NCI-H1930 (cell line): ENCODE measurements at regions not wholly inside any gene's neighbourhood (a gene's known extent, or its start where the extent isn't known, plus 50 kb on each side); places are given as distances from the start of the nearest gene placed in this dataset.

ENCODE experiments used
- DNase-seq, 2 experiments: peaks; one replicate each; lab custom pipeline; 2025; lab: John Stamatoyannopoulos, UW

DNA sequence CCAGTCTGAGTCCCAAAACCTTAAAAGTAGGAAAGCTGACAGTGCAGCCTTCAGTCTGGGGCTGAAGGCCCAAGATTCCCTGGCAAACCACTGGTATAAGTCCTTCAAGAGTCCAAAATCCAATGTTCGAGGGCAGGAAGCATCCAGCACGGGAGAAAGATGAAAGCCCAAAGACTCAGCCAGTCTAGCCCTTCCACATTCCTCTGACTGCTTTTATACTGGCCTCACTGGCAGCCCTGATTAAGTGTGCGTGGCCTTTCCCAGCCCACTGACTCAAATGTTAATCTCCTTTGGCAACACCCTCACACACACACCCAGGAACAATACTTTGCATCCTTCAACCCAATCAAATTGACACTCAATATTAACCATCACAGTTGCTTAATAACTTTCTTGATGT lies 372.1 kb upstream of the CCDC196 start:
- no peak for DNase-seq

DNA sequence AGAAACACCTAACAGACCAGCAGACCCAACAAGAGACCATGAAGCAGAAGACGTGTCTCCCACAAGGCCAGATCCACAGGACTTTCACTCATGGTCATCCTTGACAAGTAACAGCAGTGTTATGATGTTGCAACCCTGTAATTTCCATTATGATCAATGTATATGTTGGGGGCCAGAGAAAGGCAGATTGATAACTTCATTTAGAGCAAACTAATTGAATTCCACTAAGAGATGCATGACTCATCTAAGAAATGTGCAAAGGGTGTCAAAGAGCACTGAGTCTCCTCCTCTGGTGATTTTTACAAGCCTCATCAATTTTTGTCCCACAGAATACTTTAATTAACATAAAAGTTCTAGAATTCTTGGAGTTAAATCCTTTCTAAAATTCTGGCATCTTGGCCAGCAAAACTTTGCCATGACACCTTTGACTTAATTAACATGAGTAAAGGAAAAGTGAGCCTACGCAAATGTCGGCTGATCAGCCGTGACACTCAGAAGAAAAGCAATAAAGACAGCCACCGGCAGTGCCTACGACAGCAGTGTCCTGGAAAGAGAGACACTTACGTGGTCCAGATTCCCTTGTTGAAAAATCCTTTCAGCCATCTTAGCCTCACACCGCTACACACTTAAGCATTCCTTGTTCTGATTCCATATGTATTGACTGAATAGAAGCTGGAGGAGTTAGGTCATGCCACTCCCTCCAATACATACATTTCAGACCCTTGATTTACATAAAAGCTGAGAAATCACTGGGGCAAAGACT lies 370.2 kb upstream of the CCDC196 start:
- DNase-seq = no peak

DNA sequence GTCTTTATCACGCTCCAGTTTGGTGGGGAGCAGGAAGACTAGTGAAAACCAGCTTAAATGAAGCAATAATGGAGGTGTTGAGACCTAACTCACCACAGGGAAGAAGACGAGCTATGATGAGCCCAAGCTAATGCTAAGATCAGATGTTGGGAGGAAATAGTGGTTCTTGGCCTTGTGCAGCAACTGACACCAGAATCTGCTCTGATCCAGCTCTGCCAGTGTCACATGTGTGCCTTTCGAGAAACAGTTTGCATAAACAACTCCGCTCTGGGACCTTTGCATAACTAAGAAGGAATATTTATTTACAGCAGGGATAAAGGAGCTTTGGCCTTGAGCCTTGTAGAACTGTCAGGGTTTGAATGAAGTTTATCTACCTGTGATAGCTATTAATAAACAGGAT lies 369.4 kb upstream of the CCDC196 start:
- no peak for DNase-seq

DNA sequence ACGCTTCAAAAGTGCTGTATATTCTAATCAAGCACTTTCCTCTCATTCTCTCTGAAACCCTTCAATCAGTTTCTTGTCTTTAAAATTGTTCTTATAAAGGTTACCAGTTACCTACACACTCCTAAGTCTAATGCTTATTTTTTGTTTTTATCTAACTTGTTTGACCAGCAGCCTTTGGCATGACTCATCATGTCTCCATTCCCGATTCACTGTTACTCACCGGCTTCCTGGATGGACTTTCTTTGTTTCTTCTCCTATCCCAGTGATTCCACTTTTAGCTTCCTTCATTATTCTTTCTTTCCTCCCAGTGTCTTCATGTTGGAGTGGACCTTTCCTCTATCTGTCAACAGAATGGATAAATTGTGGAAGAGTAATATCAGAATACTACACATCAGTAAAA lies 368.6 kb upstream of the CCDC196 start:
- no peak for DNase-seq

DNA sequence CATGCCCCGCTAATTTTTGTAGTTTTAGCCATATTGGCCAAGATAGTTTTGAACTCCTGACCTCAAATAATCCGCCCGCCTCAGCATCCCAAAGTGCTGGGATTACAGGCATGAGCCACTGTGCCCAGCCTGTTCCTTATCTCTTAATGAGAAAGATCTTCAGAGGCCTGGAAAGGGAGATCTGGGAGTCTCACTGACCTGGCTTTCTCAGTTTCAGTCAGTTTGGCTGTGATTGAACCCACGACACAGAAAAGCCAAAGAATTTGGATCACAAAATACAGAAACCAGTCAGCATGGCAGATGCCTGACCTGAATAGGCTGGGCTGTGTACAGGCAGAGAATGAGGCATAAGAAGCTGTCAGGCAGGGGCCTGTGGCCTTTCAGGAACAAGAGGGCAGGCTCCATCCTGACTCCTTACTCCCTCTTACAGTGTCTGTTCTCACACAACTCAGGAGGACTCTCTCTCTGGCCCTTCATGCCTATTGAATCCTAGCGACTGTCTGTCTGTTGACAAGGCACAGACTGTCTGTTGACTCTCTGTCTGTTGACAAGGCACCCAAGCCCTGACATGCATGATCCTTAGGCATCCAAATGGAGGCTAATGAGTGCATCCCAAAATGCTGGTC lies 366.5 kb upstream of the CCDC196 start:
- no peak for DNase-seq

DNA sequence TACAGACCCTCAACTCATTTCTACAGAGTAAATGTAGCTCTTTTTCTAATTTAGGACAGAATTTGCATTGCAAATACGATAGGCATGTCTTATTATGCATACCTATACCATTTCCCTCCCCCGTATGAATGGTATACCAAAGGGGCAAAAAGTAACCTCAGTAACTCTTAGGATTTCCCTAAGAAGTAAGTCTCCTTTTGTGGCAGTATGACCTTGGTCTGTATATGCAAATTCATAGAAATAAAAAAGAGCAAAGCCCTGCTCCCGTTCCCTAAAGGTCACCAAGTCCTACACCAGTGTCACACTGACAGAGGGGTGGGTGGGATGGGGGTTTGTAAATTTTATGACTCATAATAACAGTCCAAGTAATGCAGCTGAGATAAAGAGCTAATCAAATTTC lies 365.8 kb upstream of the CCDC196 start:
- DNase-seq = no peak

DNA sequence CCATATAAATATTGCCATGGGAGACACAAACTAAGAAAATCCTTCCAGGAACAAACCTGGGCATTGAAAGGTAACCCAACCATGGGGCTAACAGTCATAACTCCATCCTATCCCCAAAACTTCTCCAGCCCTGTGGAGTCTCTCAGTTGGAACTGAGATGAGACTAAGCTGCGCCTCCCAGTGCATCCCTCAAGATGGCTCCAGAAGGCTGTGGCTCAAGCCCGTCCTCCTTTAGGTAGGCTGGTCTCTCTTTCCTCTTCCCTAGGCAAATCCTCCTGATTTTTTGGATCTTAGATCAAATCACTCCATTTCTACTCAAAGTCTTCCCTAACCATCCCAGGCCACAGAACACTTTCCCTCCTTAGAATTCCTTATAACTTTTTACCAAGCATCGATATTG lies 364.3 kb upstream of the CCDC196 start:
- DNase-seq = no peak

DNA sequence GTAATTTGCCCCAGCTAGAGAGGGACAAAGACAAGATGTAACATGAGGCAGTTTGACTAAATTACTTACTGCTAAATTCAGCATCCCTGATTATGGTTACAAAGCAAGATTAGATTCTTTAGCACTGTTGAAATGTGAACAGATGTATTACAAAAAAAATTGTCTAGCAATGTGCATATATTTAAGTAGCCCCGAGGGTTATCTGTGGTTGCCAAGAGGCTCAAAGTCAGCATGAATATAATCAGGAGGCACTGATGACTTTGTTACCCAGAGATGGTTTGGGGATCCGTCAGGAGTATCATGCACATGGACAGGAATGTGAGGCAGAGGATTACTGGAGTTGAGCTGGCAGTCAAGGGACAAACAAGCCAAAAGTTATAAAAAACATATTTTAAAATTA lies 356.9 kb upstream of the CCDC196 start:
- DNase-seq = no peak

DNA sequence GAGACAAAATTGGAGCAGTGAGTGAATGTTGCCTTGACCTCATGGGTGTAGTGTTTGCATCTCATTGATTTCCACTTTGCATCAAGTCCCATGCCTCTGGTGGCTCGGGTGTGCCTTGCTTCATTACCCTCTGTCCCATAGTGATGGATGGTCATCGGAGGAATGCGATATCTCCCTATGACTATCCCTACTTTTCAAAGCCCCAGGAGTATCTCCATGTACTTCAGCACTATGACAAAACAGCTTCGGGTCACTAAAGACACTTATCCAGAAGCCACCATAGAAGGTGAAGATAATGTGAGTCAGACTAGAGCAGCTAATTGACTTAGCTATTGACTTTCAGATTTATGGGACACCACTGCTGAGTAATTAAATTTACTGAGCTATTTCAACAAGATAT lies 355.1 kb upstream of the CCDC196 start:
- no peak for DNase-seq

DNA sequence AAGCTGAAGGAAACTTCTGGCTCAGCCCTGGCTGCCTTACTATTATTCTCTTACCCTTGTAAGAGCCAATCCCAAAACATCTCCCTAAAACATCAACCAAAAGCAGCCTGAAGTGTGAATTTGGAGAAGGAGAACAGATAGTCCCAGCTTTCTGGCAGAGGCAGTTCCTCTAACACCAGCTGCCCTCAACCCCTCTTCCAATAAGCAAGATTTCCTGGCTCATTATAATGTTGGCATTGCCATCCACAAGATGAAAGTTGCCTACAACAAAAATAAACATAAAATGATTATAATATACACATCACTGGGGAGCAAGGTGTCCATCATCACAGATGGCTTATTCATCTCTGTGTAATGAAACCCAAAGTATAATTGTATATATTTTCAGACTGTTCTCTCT lies 352.5 kb upstream of the CCDC196 start:
- no peak for DNase-seq

DNA sequence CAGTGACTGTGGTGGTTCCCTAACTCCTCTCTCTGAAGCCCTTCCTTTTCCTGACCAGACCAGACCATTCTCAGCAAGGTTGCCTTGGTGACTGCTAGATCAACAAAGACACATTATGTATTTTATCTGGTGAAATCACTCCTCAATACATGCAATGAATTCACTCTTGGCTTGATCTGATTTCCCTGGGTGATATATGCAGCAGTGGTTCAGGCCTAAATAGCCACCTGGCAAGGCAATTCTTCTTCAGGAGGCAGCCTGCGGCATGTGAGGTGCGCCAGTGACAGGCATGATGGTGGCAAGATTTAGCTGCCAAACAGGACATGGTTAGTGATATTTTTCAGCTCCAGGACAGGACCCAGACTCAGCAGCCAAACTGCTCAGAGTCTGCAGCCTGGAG lies 350.3 kb upstream of the CCDC196 start:
- no peak for DNase-seq

DNA sequence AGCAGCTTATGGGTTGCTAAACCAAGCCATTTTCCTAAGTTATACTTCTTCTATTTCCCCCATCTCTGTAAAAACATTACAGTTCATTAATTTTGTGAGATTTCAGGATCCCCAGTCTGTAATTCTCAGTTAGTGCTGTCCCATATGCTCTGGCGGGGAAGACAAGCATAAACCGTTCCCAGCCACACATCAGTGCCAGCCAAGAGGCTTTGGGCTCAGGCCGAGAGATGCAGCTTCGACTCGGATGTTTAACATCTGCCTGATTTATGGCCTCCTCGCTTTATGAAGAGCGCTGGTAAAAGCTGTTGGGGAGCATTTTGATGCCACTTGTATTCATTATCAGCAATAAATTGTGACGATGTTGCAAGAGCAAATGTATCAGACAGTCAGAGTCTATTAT lies 349.1 kb upstream of the CCDC196 start:
- no peak for DNase-seq

DNA sequence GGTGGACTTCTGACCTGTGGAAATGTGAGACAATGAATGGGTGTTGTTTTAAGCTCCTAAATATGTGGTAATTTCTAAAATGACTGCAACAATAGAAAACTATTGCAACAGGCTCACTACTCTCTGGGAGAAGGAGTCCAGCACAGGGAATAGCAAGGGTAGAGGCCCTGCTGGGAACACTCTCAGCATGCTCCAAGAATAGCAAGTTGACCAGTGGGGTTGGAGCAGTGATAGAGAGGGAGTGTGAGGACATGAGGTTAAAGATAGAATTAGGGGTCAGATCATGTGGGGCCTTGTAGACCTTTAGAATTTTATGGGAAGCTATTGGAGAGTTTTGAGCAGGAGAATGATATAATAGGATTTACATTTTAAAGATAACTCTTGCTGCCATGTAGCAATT lies 346.7 kb upstream of the CCDC196 start:
- no peak for DNase-seq

DNA sequence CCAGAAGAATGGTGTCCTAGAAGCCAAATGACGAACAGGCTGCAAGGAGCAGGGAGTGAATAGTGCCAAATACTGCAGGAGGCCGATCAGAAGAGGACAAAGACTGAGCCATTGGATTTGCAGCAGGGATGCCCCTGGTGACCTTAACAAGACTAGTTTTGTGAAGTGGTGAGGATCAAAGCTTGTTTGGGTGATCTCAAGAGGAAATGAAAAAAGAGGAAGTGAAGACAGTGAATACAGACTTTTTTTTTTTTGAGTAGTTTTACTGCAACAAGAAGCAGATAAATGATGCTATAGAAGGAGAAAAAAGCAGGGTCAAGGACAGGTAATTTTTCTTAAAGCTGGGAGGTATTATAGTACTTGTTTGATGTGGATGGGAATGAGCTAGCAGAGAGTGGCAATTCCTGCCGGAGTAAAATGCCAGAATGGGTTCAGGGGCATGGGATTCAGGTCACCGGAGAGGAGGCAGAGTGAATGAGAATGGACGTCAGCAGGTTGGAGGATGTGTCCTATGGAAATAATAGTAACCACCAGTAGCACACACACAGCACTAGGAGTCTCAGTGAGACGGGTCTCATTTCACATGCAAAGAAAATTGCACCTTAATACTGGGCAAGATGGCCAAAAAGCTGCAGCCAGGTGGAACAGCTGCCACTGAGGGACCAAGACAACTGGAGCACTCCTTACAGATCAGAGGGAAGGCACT lies 345.8 kb upstream of the CCDC196 start:
- no peak for DNase-seq

DNA sequence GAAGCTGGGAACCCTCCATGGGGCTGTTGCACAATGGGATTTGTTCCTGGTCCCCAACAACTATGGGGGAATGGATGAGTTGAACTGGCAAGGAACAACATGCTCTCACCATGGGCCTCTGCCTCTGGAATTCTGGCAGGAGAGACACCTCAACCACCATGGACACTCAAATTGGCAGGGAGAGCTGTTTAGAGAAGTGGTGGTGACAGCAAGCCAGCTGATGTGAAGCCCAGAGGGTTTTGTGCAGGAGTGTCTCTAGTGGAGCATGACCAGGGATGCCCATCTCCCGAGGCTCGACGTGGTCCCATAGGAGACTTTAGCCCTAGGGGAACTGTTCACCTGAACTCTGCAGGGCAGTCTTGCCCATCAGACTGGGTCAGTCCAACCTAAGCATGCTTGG lies 345.2 kb upstream of the CCDC196 start:
- no peak for DNase-seq

DNA sequence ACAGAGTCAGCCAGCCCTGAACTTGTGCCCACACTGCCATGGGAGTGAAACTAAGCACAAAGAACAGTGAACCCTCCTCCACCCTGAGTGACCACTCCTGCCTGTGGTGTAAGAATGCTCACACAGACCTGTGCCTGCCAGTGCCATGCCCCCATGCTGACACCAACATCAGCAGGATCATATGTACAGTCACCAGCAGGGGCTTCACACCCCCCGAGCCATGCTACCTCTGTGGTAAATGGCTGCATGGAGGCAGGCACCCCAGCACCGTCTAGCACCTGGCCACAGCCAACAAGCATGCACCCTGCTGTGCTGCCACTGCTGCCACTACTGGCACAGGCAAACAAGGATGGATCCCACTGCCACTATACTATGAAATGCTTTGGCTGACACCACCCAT lies 344.4 kb upstream of the CCDC196 start:
- no peak for DNase-seq

DNA sequence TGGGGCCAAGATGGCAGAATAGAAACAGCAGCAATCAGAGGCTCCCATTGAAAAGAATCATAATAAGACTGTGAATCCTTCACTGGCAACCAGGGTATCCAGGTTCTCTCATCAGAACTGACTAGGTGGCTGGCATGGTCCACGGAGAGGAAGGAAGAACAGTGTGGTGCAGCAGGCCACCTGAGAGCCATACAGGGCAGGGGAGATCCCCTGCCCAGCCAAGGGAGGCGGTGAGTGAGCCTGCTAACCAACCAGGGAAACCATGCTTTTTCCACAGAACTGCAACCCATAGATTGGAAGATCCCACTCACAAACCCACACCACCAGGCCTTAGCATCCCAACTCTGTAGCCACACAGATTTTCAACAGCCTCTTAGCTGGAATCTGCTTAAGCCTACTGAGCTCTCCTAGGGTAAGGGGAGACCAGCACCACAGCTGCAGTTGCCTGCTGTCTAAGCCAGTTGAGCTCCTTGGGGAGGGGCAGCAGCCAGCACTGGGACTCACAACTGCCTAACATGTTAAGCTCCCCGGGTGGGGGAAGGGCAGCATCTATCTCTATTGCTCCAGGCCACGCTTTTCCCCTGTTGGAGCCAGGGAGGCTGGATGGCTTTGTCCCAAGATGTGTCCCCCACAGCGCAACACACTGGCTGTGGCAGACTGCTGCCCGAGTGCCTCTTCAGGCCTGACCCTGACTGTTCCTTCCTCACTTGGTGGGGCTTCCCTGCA lies 342.6 kb upstream of the CCDC196 start:
- DNase-seq = no peak

DNA sequence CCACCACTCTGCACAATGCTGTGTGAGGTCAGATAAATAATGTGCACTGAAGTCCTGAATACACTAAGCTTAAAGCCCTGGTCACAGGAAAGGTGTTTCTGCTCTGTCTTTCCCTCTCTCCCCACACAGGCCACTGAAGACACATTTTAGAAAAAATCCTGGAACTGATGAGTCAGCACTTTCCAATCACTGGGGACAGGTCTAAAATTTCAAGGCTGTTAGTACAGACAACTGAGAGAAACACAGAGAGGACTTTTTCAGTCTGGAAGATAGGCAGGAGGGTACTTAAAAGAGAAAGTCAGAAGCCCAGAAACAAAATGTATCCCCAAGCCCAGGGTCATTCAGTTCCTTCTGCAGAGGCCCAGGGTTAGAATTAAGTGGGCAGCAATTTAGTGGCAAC lies 333.9 kb upstream of the CCDC196 start:
- no peak for DNase-seq

DNA sequence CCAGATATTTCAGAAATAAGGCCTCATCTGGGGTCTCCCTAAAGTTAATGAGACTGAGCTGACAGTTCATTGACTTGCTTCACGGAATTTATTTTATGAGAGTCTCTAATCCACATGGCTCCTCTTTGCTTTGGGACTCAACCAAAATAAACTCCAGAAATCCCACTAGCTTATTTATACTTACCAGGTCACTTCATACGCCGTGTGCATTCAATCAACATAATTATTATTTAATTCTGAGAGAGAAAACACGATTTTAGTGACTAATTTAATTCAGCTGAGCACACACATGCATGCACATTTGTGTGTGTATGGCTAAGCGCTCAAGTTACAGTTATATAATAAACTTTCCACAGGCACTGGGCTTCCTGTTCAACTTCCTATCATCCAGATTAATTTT lies 333.4 kb upstream of the CCDC196 start:
- DNase-seq = no peak

DNA sequence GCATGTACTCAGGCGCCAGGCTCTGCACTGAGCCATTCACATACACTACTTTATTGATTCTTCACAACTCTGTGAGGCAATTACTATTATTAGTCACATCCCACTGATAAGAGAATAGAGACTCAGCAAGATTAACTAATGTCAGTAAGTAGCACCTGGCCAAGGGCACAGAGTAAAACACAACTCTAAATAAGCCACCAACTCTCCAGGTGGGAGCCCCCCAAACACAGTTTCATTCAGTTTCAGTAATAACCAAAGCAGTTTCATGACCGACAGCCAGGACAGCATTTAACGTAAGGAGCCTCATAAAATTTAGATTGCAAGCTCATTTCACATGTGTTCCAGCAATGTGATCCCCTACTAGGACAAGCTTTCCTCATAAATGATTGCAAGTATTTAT lies 323.1 kb upstream of the CCDC196 start:
- no peak for DNase-seq

DNA sequence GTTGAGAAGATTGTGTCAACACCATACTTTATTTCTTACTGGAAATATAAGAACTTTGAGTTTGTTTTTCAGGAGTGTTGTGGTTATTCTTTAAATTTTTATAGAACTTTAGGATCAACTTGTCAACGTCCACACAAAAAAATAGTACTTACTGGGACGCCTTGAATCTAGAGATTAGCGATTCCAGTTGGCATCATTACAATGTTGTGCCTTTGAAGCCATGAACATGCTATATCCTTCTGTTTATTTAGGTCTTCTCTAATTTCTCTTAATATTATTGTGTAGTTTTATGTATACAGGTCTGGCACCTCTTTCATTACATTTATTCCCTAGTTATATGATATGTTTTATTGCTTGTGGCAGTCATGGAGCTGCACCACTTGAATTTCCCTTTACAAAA lies 320.8 kb upstream of the CCDC196 start:
- DNase-seq = no peak

DNA sequence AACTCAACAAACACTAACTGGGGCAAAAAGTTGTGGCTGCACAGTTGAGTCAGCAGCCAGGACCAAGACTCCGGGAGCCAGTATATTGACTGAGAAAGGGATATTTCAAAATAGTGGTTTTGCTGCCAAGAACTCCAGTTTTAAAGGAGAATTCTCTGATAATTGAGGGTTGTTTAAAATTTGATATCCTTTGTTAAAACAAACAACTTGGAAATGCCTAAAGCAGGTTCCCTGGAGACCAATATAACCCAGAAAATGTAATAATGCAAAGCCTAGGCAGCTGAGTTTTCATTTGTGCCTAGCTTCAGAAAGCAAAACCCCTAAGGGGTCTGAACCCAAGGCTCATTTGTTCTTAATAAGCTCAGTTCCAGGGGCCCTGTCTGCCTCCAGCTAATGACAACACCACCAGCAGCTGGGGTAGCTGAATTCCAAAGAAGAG lies 311.7 kb upstream of the CCDC196 start:
- no peak for DNase-seq

DNA sequence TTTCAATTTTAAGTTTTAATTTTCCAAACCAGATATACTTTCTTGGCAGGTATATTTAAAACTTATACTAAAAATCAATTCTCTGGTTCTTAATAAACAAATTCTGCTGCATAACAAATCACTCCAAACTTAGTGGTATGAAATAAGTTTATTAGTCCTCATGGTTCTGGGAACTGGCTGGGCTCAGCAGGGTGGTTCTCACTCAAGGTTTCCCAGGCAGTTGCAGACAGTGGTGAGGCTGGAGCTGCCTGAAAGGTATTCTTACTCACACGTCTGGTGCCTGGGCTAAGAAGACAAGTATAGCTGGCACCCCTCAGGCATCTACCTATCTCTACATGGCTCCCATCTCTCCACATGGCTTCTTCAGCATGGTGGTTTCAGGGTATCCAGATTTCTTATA lies 308.2 kb upstream of the CCDC196 start:
- DNase-seq = no peak
